ENCODE measurements at regions not wholly inside any gene's neighbourhood (a gene's known extent, or its start where the extent isn't known, plus 50 kb on each side); places are given as distances from the start of the nearest gene placed in this dataset.

DNA sequence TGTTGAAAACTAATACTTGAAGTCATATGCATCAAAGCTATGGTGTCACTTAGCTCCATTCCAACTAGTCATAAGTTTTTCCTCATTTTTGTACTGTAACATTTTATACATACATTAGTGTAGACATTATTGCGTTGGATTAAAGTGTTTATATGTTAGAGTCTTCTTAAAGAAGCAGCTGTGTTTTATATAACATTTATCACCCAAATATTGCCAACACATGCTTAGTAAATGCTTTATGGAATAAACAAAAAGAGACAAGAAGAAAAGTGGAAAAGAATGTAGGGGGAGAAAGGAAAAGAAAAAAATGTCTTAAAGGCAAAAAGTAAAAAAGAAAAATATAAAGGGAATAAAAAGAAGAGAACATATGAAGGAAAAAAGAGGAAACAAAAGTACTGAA, 1314.3 kb upstream of the CELF4 start:
- ATAC-seq (ENCODE audit: low FRiP score in 2 of 2) (no peak), DNase-seq (no peak)
- H3K36me3 ChIP-seq: no peaks in the 10 kb centered on the region
- 54 to 62% methylated on average over 1 of the region's 1 CpG for WGBS, 2 donors
- no peak overlapping the region for H3K4me3 ChIP-seq
- H3K4me1 ChIP-seq: no peaks in the 10 kb centered on the region
- H3K27ac ChIP-seq: no peak overlapping the region
- no peaks in the 10 kb centered on the region for H3K27me3 ChIP-seq
- no peaks in the 10 kb centered on the region for H3K9me3 ChIP-seq
- TF ChIP-seq POLR2A (IDR thresholded peaks at IDR 0.05) (no peak), EP300 (IDR thresholded peaks at IDR 0.05) (no peak), POLR2AphosphoS5 (IDR thresholded peaks at IDR 0.05) (no peak)
- TF ChIP-seq, protein P1, sequence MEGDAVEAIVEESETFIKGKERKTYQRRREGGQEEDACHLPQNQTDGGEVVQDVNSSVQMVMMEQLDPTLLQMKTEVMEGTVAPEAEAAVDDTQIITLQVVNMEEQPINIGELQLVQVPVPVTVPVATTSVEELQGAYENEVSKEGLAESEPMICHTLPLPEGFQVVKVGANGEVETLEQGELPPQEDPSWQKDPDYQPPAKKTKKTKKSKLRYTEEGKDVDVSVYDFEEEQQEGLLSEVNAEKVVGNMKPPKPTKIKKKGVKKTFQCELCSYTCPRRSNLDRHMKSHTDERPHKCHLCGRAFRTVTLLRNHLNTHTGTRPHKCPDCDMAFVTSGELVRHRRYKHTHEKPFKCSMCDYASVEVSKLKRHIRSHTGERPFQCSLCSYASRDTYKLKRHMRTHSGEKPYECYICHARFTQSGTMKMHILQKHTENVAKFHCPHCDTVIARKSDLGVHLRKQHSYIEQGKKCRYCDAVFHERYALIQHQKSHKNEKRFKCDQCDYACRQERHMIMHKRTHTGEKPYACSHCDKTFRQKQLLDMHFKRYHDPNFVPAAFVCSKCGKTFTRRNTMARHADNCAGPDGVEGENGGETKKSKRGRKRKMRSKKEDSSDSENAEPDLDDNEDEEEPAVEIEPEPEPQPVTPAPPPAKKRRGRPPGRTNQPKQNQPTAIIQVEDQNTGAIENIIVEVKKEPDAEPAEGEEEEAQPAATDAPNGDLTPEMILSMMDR (IDR thresholded peaks at IDR 0.05): no peak

DNA sequence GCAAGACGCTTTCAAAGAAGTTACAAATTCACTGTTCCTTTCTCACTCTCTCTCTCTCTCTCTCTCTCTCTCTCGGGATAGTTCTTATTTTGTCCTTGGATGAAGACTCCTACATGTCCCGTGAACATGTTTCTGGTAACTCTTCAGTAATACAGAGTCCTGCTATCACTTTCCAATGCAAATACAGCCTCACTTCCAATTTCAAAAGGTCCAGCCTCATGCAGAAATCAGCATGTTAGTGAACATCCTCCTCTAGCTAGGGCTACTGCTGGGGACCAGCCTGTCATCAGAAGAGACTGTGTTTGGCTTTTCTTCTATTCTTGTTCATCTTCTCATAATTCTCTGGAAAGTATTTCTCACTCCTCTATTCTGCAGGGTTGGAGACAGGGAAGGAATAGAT, 1306.7 kb upstream of the CELF4 start:
- Histone ChIP-seq H3K27me3 (no peaks in the 10 kb centered on the region), H3K27ac (no peak overlapping the region), H3K36me3 (no peaks in the 10 kb centered on the region), H3K4me3 (no peak overlapping the region), H3K9me3 (no peaks in the 10 kb centered on the region), H3K4me1 (no peaks in the 10 kb centered on the region)
- no peak for ATAC-seq (ENCODE audit: low FRiP score in 2 of 2)
- TF ChIP-seq EP300 (IDR thresholded peaks at IDR 0.05) (no peak), POLR2A (IDR thresholded peaks at IDR 0.05) (no peak)
- TF ChIP-seq, protein P1 (IDR thresholded peaks at IDR 0.05): no peak
- no peak for DNase-seq
- 81 to 93% methylated on average over 3 of the region's 3 CpGs for WGBS, 2 donors

DNA sequence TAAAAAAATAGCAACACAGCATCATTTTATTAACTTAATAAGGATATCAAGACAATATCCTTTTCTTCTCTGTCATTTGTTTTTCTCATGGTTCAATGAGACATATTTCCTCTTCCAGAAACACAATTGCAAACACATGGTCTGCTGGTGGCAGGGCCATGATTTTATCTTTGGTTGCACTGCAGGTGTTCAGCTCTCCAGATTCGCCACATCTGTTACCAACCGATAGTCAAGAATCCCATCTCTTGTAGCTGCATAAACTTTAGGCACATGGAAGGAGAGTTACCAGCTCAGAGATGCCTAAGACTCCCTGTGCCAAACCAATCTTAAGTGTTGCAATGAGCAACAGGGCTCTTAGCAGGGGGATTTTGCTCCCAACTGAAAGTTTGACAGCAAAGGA, 1303.2 kb upstream of the CELF4 start:
- 78 to 91% methylated on average over 2 of the region's 2 CpGs for WGBS, 2 donors
- no peak overlapping the region for H3K27ac ChIP-seq
- H3K36me3 ChIP-seq: no peaks in the 10 kb centered on the region
- H3K4me3 ChIP-seq: no peak overlapping the region
- no peaks in the 10 kb centered on the region for H3K9me3 ChIP-seq
- no peaks in the 10 kb centered on the region for H3K4me1 ChIP-seq
- TF ChIP-seq EP300 (IDR thresholded peaks at IDR 0.05): no peak
- H3K27me3 ChIP-seq: no peaks in the 10 kb centered on the region
- no peak for DNase-seq
- no peak for ATAC-seq (ENCODE audit: low FRiP score in 2 of 2)

DNA sequence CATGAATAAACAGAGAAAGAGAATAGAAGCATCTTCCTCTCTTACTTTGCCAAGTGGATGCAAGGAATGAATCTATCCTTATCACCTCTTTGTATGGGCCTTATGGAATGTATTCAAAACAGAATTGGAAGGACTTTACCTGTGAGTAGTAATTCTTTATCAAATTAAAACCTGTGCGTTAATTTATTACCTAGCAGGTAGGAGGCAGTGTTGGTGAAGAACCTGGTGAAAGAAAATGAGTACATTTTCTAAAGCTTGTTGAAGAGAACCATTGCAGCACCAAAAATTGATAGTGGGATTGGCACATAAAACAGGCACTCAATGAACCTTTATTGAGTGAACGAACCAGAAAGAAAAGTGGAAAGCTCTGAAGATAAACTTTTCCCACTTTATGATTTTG, 1302.1 kb upstream of the CELF4 start:
- no peak overlapping the region for H3K4me3 ChIP-seq
- H3K4me1 ChIP-seq: no peaks in the 10 kb centered on the region
- no peak overlapping the region for H3K27ac ChIP-seq
- TF ChIP-seq, protein P1 (IDR thresholded peaks at IDR 0.05): no peak
- no peak for TF ChIP-seq POLR2AphosphoS5 (IDR thresholded peaks at IDR 0.05)
- TF ChIP-seq POLR2A (IDR thresholded peaks at IDR 0.05): no peak
- TF ChIP-seq EP300 (IDR thresholded peaks at IDR 0.05): no peak
- no peaks in the 10 kb centered on the region for H3K27me3 ChIP-seq
- 78 to 86% methylated on average over 2 of the region's 2 CpGs for WGBS, 2 donors
- DNase-seq (no peak), ATAC-seq (ENCODE audit: low FRiP score in 2 of 2) (no peak)
- H3K36me3 ChIP-seq: no peaks in the 10 kb centered on the region
- H3K9me3 ChIP-seq: no peaks in the 10 kb centered on the region

DNA sequence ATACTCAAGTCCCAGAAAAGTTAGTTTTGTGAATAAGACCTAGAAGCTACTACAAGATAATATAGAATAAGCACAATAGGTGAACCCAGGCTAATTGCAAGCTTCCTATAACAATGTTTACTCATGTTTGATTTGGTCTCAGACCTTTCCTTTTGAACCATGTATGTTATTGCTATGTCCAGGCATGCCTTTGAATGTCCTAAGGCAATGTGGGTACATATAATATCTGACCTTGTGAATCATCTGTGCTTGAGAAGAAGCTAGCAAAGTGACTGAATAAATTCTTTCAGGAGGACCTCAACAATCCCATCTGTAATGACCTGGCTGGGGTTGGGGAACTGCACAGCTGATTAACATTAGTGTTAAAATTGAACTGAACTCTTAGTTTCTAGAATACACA, 1285.9 kb upstream of the CELF4 start:
- Histone ChIP-seq H3K4me1 (no peaks in the 10 kb centered on the region), H3K27me3 (no peaks in the 10 kb centered on the region), H3K27ac (no peak overlapping the region), H3K36me3 (no peaks in the 10 kb centered on the region), H3K4me3 (no peak overlapping the region), H3K9me3 (peaks cover 0 to 10% (median 0%) of the 10 kb centered on the region in 4 donors)
- no peak for DNase-seq
- TF ChIP-seq, protein P1 (IDR thresholded peaks at IDR 0.05): no peak
- no peak for TF ChIP-seq POLR2AphosphoS5 (IDR thresholded peaks at IDR 0.05)
- TF ChIP-seq POLR2A (IDR thresholded peaks at IDR 0.05): no peak
- no peak for TF ChIP-seq EP300 (IDR thresholded peaks at IDR 0.05)
- ATAC-seq (ENCODE audit: low FRiP score in 2 of 2): no peak
